DOHH2 (cell line): ENCODE measurements at regions not wholly inside any gene's neighbourhood (a gene's known extent, or its start where the extent isn't known, plus 50 kb on each side); places are given as distances from the start of the nearest gene placed in this dataset.

Experiments used
- CTCF ChIP-seq: fragments of 200-600 bp; sonication (generic); IDR thresholded peaks from one replicate; pipeline ENCODE4 v1.5.1; 2014; ENCODE audit warnings: antibody characterized with exemption, mild to moderate bottlenecking, low read depth, low read length; ENCODE audit not compliant: poor library complexity, severe bottlenecking
- EZH2phosphoT487 ChIP-seq: fragments of 200-600 bp; sonication (generic); IDR thresholded peaks from 2 replicates; pipeline ENCODE4 v1.6.1; 2017; ENCODE audit warnings: borderline replicate concordance, mild to moderate bottlenecking, antibody characterized with exemption, low read length, moderate library complexity, mixed read lengths

GRCh38 chr5:3835811-3836210 is 240.2 kb downstream of the IRX1 start:
- TF ChIP-seq CTCF (no peak), EZH2phosphoT487 (no peak)
